Activated CD4-positive, alpha-beta T cell treated with anti-CD3 and anti-CD28 coated beads, Interleukin-2, Interleukin-6, amounts not matched to agents 100 ng/mL and 50 ng/mL, durations not matched to agents 16 hours and 8 hours (primary cell): ENCODE measurements at regions not wholly inside any gene's neighbourhood (a gene's known extent, or its start where the extent isn't known, plus 50 kb on each side); places are given as distances from the start of the nearest gene placed in this dataset.

Experiments
- DNase-seq: peaks from one replicate; pipeline ENCODE4 v3.0.0-alpha.2; 2020

GRCh38 chrX:2607113-2607512 is 84.0 kb upstream of the CD99 start:
- no peak for DNase-seq

DNA sequence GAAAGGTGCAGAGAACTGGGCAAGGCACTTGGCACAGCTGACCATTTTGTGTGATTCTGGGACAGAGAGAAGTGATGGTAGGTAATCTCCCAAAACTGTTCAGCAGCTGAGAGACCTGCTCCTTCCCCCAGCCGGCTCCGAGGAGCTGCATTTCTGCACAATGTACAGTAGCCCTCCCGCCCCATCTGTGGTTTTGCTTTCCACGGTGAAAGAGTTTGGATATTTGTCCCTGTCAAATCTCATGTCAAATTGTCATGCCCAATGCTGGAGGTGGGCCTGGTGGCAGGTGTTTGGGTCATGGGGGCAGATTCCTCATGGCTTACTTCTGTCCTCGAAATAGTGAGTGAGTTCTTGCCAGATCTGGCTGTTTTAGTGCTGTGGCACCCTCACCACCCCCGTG is 90.5 kb upstream of the CD99 start:
- no peak for DNase-seq

- DNase-seq: no peak
These were observed 94.4 kb upstream of the CD99 start for GRCh38 chrX:2596555-2597255.

DNA sequence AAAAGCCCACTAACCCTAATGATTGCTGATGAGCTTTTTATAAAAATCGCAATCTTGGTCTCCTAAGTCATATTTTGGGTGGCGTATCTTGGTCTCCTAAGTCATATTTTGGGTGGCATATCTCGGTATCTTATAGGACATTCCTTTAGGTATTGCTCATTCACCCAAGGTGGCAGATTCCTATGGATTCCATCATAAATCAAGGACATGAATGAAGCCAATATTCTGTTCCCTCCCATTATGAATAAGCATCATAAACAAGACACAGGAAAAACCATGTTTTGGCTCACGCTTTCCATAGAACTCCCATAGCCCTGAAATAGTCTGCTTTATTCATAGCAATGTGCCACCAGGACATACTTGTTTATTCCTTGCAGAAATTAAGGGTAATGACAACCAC is 95.0 kb upstream of the CD99 start:
- no peak for DNase-seq

- no peak for DNase-seq
These were observed 94.5 kb upstream of the DHRSX start for GRCh38 chrX:2595258-2595657.

DNA sequence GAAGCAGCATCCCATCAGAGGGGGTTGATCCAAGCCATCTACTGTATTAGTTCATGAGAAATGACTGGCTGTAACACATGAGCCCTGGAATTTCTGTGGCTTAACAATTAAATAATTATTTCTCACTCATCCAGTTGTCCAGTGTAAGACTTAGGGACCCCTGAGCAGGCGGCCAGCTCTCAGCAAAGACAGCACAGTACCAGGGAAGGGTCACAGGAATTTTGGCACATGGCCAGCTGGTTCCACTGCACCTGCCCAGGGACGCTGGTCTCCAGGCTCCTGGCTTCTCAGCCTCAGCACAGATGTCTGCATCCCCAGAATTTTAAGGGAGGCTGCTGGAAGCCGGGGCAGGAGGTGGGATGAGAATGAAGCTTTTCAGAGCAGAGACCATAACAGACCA is 93.7 kb upstream of the DHRSX start:
- no peak for DNase-seq

- no peak for DNase-seq
These were observed 91.5 kb upstream of the DHRSX start for GRCh38 chrX:2592279-2592678.

DNA sequence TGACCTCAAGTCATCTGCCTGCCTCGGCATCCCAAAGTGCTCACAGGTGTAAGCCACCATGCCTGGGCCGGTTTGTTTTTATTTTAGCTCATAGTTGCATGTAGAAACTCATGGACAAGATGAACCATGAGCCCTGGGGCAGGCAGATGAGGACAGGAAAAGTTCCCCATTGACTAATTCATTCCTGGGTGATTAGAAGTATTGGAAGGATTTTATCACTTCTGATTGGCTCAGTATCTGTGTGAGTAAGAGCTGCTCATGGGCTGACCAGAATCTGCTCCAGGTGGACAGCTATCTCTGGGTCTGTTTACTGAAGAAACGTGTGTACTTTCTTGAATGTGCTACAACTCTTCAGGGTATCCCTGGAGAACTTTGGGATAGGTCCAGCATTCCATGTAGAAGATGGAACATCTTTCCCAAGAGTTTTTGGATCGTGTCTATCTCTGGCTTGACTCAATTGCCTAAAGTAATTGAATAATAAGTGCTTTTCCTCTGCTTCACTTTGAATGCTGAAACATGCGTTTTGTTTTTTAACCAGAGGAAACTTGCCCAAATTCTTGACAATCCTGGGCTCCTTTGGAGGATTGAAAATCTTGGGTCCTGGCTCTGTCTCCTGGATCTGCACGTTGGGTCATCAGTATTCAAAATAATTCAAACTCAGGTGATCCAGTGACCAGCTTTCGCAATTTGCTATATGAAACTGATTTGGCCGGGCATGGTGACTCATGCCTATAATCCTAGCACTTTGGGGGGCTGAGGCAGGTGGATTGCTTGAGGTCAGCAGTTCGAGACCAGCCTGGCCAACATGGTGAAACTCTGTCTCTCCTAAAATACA is 88.6 kb upstream of the DHRSX start:
- DNase-seq: no peak

DNA sequence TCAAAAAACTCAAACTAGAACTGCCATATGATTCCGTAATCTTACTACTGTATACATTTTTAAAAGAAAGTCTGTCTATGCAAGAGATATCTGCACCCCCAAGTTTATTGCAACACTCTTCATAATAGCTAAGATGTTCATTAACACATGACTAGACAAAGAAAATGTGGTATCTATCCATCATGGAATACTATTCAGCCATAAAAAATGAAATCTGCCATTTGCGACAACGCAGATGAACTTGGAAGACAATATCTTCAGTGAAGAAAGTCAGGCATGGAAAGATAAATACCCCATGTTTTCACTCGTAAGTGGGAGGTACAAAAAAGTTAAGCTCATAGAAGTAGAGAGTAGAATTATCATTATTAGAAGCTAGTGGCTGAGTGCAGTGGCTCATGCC is 87.3 kb upstream of the DHRSX start:
- DNase-seq: no peak

DNA sequence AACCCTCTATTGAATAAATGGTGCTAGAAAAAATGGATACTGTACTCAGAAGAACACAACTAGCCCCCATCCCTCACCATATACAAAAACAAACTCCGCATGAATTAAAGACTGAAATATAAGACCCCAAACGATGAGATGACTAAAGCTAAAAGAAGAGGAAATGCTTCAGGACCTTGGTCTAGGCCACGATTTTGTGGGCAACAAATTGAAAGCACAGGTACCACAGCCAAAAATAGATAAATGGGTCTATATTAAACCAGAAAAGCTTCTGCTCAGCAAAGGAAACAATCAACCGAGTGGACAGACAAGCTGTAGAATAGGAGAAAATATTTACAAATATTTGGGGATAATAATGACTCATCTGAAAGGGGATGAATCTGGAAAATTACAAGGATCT is 86.4 kb upstream of the DHRSX start:
- DNase-seq: no peak

- no peak for DNase-seq
These were observed 84.3 kb upstream of the DHRSX start for GRCh38 chrX:2585158-2585470.

DNA sequence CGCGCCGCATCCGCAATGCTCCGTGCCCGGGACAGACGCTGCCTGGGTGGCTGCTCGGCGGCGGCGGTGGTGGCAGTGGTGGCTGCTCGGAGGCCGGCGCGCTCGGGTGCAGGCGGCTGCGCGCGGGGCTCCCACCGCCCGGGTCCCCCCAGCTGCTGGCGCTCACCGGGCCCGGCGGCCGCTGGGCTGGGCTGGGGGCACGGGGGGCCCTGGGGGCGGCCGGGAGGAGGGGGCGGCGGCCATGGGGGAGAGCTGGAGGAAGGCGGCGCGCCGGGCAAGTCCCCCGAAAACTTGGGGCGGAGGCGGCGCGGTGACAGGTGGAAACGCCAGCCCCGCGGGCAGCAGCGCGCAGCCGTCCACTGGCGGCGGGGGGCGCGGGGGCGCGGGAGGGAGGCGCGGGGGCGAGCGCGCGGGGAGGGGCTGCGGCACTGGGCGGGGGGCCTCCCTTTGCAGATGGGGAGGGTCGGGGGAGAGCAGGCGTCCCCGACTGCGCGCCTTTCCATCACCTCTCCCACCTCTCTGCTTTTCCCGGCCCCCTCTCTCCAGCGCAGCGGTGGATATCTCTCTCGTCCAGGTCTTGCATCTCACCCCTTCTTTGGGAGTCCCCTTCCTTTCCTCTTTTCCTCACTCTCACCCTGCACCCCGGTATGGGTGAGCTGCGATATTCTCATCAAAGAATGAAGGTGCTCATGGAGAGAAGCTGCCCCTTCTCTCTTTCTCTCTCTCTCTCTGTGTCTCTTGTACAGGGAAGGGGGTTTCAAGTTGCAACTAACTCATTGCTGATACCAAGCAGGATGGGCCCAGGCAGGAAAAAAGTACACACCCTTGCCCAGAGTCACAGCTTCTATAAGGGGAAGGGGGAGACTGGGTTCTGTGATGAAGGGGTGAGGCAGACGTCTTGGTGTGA is 83.7 kb upstream of the DHRSX start:
- DNase-seq: no peak

GRCh38 chrX:2583194-2584162 is 82.7 kb upstream of the DHRSX start:
- no peak for DNase-seq

DNA sequence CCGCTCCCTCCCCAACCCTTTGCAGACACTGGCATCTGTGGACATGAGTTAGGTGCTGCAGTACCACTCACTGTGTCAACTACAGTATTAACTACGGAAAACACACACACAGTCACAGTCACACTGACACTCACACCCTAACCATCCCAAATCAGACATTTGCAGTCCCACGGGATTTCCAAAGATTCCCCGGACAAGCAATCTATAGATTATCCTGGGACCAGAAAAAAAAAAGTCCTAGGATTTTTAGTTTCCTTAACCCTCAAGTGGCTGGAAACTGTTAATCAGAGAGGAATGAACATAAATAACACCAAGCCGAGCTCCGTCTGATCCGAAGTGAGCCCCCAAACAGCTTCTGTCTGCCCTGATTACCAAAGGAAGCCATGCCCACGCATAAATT is 81.9 kb upstream of the DHRSX start:
- no peak for DNase-seq

GRCh38 chrX:2581296-2581695 is 80.5 kb upstream of the DHRSX start:
- DNase-seq: no peak

DNA sequence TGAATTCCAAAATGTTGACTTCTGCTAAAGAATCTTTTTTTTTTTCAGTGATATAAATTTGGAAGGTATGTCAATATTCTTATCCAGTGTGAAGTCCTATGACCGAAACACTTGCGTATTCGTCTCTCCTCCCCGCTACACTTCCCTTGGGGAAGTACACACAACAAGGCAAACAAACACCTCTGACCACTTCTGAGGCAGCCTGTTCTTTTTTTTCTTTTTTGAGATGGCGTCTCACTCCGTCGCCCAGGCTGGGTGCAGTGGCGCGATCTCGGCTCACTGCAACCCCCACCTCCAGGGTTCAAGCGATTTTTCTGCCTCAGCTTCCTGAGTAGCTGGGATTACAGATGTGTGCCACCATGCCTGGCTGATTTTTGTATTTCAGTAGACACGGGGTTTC is 78.1 kb upstream of the DHRSX start:
- no peak for DNase-seq

DNA sequence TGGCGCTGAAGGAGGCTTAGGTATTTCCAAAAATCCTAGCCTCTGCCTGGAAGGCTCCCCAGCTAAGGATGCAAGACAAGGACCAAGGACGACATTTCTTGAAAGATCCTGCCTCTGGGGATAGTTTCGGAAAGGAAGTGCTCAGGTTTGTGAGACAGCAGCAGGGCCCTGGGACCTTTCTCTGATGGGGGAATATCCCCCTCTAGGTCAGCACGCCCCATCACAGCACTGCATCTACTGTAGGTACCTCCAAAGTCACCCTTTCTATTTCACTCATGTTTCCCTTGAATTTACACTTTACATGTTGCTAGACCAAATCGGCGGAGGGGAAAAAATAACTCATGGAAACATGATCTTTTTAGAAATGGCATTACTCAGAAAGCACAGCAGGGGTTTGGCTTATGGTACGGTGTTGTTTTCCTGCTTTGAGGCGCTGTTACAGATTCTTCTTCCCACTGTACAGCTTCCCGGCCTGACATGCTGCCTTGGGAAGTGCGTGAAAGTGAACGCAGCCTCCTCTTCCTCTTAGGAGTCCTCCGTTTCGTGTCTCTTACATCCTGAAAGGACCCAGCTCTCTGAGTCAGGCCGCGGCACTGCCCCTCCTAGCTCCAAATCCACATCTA is 77.2 kb upstream of the DHRSX start:
- DNase-seq: no peak

DNA sequence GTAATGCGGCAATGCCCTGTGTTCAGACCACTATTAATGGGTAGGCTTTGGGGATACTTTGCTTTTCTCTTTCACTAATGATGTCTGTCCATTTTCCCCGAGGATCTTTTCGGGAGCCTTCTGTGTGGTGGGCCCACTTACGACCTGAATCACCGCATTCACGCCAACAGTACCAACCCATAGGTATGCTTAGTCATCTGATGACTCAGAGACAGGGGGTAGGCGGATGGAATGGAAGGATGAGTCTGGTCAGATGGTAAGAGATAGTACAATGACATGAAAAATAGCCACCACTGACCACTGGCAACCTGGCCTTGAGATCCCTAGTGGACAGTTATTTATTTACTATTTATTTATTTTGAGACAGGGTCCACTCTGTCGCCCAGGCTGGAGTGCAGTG is 76.0 kb upstream of the DHRSX start:
- no peak for DNase-seq

DNA sequence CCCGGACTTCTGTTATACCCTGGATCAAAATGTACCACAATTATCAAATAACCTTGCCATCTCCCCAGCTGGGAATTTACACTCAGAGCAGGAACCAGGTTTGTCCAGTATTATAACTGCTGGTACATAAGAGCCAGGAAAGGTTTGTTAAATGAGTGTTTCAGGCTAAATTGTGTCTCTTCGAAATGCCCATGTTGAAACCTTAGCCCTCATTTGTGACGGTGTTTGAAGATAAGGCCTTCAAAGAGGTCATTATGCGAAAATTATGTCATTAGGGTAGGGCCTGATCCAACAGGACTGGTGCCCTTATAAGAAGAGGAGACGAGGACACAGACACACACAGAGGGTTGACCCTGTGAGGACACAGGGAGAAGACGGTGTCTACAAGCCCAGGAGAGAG is 73.5 kb upstream of the DHRSX start:
- DNase-seq: no peak

- no peak for DNase-seq
These were observed 72.0 kb upstream of the DHRSX start for GRCh38 chrX:2572740-2573139.

DNA sequence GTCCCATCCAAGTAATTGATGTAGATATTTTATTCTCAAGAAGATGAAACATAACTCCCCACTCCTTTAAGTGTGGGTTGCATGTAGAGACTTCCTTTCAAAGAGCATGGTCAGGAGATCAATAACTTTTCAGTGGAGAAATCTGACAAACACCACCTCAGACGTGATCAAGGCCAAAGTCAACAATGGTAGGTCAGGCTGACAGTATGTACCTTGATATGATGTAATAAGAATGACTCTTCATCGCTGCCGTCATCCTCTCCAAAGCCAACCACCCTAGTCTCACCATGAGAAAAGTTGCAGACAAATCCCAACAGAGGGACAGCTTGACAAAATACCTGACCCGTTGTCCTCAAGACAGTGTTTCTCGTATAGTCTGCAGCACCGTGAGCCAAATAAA is 67.3 kb upstream of the DHRSX start:
- no peak for DNase-seq

- DNase-seq: no peak
These were observed 65.3 kb upstream of the DHRSX start for GRCh38 chrX:2566055-2566454.
